ENCODE measurements at regions not wholly inside any gene's neighbourhood (a gene's known extent, or its start where the extent isn't known, plus 50 kb on each side); places are given as distances from the start of the nearest gene placed in this dataset.

- TF ChIP-seq CTCF (conservative IDR thresholded peaks at IDR 0.05; ENCODE audit: low read depth, low read length), result no peak
- peak; percentile 81 for DNase-seq (ENCODE audit: low read depth)
- no peak overlapping the region for H3K4me3 ChIP-seq (ENCODE audit: low read depth, low read length)
These were observed 254.0 kb upstream of the POU3F3 start for GRCh38 chr2:104599787-104600510.

GRCh38 chr2:104606056-104606455, 247.9 kb upstream of the POU3F3 start:
- peak; percentile 38 for DNase-seq (ENCODE audit: low read depth)

GRCh38 chr2:104616856-104617255, 237.1 kb upstream of the POU3F3 start:
- no peak for DNase-seq (ENCODE audit: low read depth)
- no peak for TF ChIP-seq CTCF (conservative IDR thresholded peaks at IDR 0.05; ENCODE audit: low read depth, low read length)
- no peak overlapping the region for H3K4me3 ChIP-seq (ENCODE audit: low read depth, low read length)

More at GRCh38 chr2:104606056-104606455, 247.9 kb upstream of the POU3F3 start:
- H3K4me3 ChIP-seq (ENCODE audit: low read depth, low read length), result no peak overlapping the region
- TF ChIP-seq CTCF (conservative IDR thresholded peaks at IDR 0.05; ENCODE audit: low read depth, low read length), result no peak

DNA sequence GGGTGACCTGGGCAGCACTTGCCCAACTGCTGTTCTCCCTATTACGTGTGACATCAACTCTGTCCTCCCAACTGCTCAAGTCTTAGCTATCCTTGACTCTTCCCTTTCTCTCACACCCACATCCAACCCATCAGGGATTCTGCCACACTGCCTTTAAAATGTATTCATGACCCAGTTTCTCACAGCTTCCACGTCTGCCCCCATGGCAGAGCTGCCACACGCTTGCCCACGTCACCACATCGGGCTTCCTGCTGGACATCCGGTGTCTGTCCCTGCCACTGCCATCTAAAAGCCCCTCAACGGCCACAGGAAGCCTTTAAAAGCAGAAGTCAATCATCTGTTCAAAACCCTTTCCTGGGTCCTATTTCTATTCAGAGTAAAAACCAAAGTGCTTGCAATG, 233.1 kb upstream of the POU3F3 start:
- no peak overlapping the region for H3K4me3 ChIP-seq (ENCODE audit: low read depth, low read length)
- DNase-seq (ENCODE audit: low read depth), result no peak
- no peak for TF ChIP-seq CTCF (conservative IDR thresholded peaks at IDR 0.05; ENCODE audit: low read depth, low read length)

- TF ChIP-seq CTCF (conservative IDR thresholded peaks at IDR 0.05; ENCODE audit: low read depth, low read length), result no peak
- no peak overlapping the region for H3K4me3 ChIP-seq (ENCODE audit: low read depth, low read length)
- no peak for DNase-seq (ENCODE audit: low read depth)
These were observed 218.3 kb upstream of the POU3F3 start for GRCh38 chr2:104635608-104636007.

GRCh38 chr2:104638190-104638858, 215.6 kb upstream of the POU3F3 start:
- no peak overlapping the region for H3K4me3 ChIP-seq (ENCODE audit: low read depth, low read length)
- TF ChIP-seq CTCF (conservative IDR thresholded peaks at IDR 0.05; ENCODE audit: low read depth, low read length), result no peak

GRCh38 chr2:104638859-104639202, 215.1 kb upstream of the POU3F3 start:
- H3K4me3 ChIP-seq (ENCODE audit: low read depth, low read length), result no peak overlapping the region
- no peak for TF ChIP-seq CTCF (conservative IDR thresholded peaks at IDR 0.05; ENCODE audit: low read depth, low read length)
- no peak for DNase-seq (ENCODE audit: low read depth)

More at GRCh38 chr2:104638190-104638858, 215.6 kb upstream of the POU3F3 start:
- no peak for DNase-seq (ENCODE audit: low read depth)

Data from choroid plexus epithelial cell (primary cell).